GM19351 (cell line): ENCODE measurements at regions not wholly inside any gene's neighbourhood (a gene's known extent, or its start where the extent isn't known, plus 50 kb on each side); places are given as distances from the start of the nearest gene placed in this dataset.
"Not testable (repeated sequence)": the region's sequence is repeated elsewhere in the genome, so short reads cannot be mapped to it uniquely, and the experiment has no call there.

ENCODE experiments used
- ATAC-seq: cut with Tn5 transposase; IDR thresholded peaks from one replicate; pipeline ENCODE4 v1.9.1; 2021; ENCODE audit warnings: mild to moderate bottlenecking, moderate library complexity; ENCODE audit not compliant: unreplicated experiment

- no peak for ATAC-seq
Measured at GRCh38 chr14:89743828-89744227, 210.7 kb downstream of the EFCAB11 start.

GRCh38 chr14:89740241-89740640 is 214.3 kb downstream of the EFCAB11 start:
- no peak for ATAC-seq

- no peak for ATAC-seq
Measured at GRCh38 chr14:89736881-89737280, 217.6 kb downstream of the EFCAB11 start.

GRCh38 chr14:89731396-89731933 is 223.1 kb downstream of the EFCAB11 start:
- no peak for ATAC-seq

GRCh38 chr14:89730687-89731086 is 223.8 kb downstream of the EFCAB11 start:
- ATAC-seq, result no peak

GRCh38 chr14:89728964-89729363 is 225.6 kb downstream of the EFCAB11 start:
- no peak for ATAC-seq

- ATAC-seq, result not testable (repeated sequence)
Measured at GRCh38 chr14:89726226-89726625, 228.3 kb downstream of the EFCAB11 start.

- ATAC-seq, result no peak
Measured at GRCh38 chr14:89724628-89724960, 229.9 kb downstream of the EFCAB11 start.

GRCh38 chr14:89723930-89724627 is 230.5 kb downstream of the EFCAB11 start:
- no peak for ATAC-seq

- ATAC-seq, result no peak
Measured at GRCh38 chr14:89721956-89722355, 232.6 kb downstream of the EFCAB11 start.

- peak; percentile 65 for ATAC-seq
Measured at GRCh38 chr14:89720741-89721729, 233.5 kb downstream of the EFCAB11 start.

GRCh38 chr14:89720076-89720687 is 234.3 kb downstream of the EFCAB11 start:
- no peak for ATAC-seq

- peak; percentile 55 for ATAC-seq
Measured at GRCh38 chr14:89719366-89720075, 235.0 kb downstream of the EFCAB11 start.

GRCh38 chr14:89708982-89709625 is 245.4 kb downstream of the EFCAB11 start:
- ATAC-seq, result no peak

- ATAC-seq, result peak; percentile 57
Measured at GRCh38 chr14:89707086-89707485, 247.4 kb downstream of the EFCAB11 start.

GRCh38 chr14:89702876-89703200 is 251.7 kb downstream of the EFCAB11 start:
- ATAC-seq, result no peak

- no peak for ATAC-seq
Measured at GRCh38 chr14:89702073-89702875, 252.3 kb downstream of the EFCAB11 start.

GRCh38 chr14:89701211-89702043 is 253.1 kb downstream of the EFCAB11 start:
- ATAC-seq, result peak; percentile 90

- ATAC-seq, result no peak
Measured at GRCh38 chr14:89700801-89701200, 253.7 kb downstream of the EFCAB11 start.
